ENCODE measurements at regions not wholly inside any gene's neighbourhood (a gene's known extent, or its start where the extent isn't known, plus 50 kb on each side); places are given as distances from the start of the nearest gene placed in this dataset.

DNA sequence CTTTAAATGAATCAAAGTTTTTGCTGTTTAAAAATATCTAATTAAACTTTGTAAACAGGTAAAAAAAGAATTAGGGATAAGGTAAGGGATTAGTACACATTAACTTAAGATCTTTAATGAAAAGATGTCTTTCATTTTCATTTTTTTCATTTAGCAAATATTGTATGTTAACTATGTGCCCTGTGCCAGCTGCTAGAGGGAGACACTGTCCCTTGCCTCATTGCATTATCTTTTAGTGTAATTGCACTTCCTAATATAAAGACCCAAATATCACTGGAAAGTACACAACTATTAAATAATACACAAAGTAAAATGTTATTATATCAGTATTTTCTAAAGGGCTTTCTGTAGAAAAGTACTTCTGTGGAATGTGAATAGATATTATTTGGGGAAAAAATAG lies 102.7 kb downstream of the GPR37 start:
- TF ChIP-seq POLR2A (IDR thresholded peaks at IDR 0.05; ENCODE audit: extremely low read depth, insufficient read length): no peak
- TF ChIP-seq, protein P1, sequence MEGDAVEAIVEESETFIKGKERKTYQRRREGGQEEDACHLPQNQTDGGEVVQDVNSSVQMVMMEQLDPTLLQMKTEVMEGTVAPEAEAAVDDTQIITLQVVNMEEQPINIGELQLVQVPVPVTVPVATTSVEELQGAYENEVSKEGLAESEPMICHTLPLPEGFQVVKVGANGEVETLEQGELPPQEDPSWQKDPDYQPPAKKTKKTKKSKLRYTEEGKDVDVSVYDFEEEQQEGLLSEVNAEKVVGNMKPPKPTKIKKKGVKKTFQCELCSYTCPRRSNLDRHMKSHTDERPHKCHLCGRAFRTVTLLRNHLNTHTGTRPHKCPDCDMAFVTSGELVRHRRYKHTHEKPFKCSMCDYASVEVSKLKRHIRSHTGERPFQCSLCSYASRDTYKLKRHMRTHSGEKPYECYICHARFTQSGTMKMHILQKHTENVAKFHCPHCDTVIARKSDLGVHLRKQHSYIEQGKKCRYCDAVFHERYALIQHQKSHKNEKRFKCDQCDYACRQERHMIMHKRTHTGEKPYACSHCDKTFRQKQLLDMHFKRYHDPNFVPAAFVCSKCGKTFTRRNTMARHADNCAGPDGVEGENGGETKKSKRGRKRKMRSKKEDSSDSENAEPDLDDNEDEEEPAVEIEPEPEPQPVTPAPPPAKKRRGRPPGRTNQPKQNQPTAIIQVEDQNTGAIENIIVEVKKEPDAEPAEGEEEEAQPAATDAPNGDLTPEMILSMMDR (IDR thresholded peaks at IDR 0.05; ENCODE audit: low read depth, low read length): no peak
- TF ChIP-seq, protein P2, sequence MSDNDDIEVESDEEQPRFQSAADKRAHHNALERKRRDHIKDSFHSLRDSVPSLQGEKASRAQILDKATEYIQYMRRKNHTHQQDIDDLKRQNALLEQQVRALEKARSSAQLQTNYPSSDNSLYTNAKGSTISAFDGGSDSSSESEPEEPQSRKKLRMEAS (IDR thresholded peaks at IDR 0.05; ENCODE audit: low read depth, low read length): no peak

Data from NB4 (cell line).